A549 (cell line): ENCODE measurements at regions not wholly inside any gene's neighbourhood (a gene's known extent, or its start where the extent isn't known, plus 50 kb on each side); places are given as distances from the start of the nearest gene placed in this dataset.
"Not testable (repeated sequence)": the region's sequence is repeated elsewhere in the genome, so short reads cannot be mapped to it uniquely, and the experiment has no call there.

ENCODE experiments used
- ATAC-seq, 2 experiments: fragments of 200-7000 bp in 1 of 2; fragments of >200 bp in 1 of 2; cut with Nextera tagmentation in 1 of 2; cut with Tn5 transposase in 1 of 2; 3 replicates each; pipeline versions ENCODE4 v1.8.0 to v1.9.1; 2018 to 2020; ENCODE audit warnings: mild to moderate bottlenecking in 1 of 2, moderate library complexity in 1 of 2
- CTCF ChIA-PET: fragments of 300-600 bp; sonication (Branson Sonifier 250); formaldehyde crosslinking; extraction: SDS; loops from one replicate; lab custom pipeline; 2021; ENCODE audit warnings: antibody characterized with exemption, inconsistent platforms; lab: Yijun Ruan, JAX
- POLR2A ChIA-PET: fragments of 350-600 bp; formaldehyde crosslinking; extraction: SDS; loops from one replicate; lab custom pipeline; 2021; ENCODE audit warnings: antibody characterized with exemption, inconsistent platforms; lab: Yijun Ruan, JAX
- DNase-seq, 2 experiments: peaks; one replicate each; pipeline versions ENCODE4 v3.0.0 to v3.0.0-alpha.2; 2011 to 2016; ENCODE audit warnings: low read depth in 1 of 2, low spot score in 1 of 2
- FAIRE-seq: peaks from 2 replicates; lab custom pipeline; 2011; peaks lifted over from hg19 to GRCh38; lab: Jason Lieb, UNC
- H3K27ac ChIP-seq, 2 experiments: fragments of >200 bp; sonication (Bioruptor Twin); formaldehyde crosslinking; 3 replicates each; pipeline ENCODE4 v1.5.1; 2016 to 2017
- H3K4me1 ChIP-seq: fragments of >200 bp; sonication (Bioruptor Twin); formaldehyde crosslinking; 3 replicates; pipeline ENCODE4 v1.6.1; 2016
- H3K4me2 ChIP-seq: fragments of >200 bp; sonication (Bioruptor Twin); formaldehyde crosslinking; 3 replicates; pipeline ENCODE4 v1.6.1; 2016
- H3K4me3 ChIP-seq: fragments of >200 bp; sonication (Bioruptor Twin); formaldehyde crosslinking; 3 replicates; pipeline ENCODE4 v1.5.1; 2016
- H3K9me3 ChIP-seq: fragments of >200 bp; sonication (Bioruptor Twin); formaldehyde crosslinking; 3 replicates; pipeline ENCODE4 v1.6.1; 2016
- BCL3 ChIP-seq: fragments of >200 bp; sonication (Bioruptor Twin); formaldehyde crosslinking; IDR thresholded peaks from 3 replicates; pipeline ENCODE4 v1.6.1; 2016
- CBX8 ChIP-seq: fragments of 200-600 bp; sonication (generic); IDR thresholded peaks from 2 replicates; pipeline ENCODE4 v1.6.1; 2016
- EHMT2 ChIP-seq: fragments of 200-600 bp; sonication (generic); IDR thresholded peaks from 2 replicates; pipeline ENCODE4 v1.6.1; 2016; ENCODE audit warnings: antibody characterized with exemption, low read depth, mild to moderate bottlenecking, moderate library complexity
- ESRRA ChIP-seq: fragments of 150-350 bp; IDR thresholded peaks from 2 replicates; pipeline ENCODE4 v1.6.1; 2014; ENCODE audit warnings: mild to moderate bottlenecking, low read length, borderline replicate concordance
- GATA3 ChIP-seq: IDR thresholded peaks from 2 replicates; pipeline ENCODE4 v1.6.1; 2012; ENCODE audit warnings: borderline replicate concordance
- HEYL ChIP-seq: fragments of 250-450 bp; sonication (Bioruptor Pico); IDR thresholded peaks from 2 replicates; pipeline ENCODE4 v1.8.0; 2021; ENCODE audit warnings: mild to moderate bottlenecking, moderate library complexity
- HOXB5 ChIP-seq: fragments of 250-450 bp; sonication (Bioruptor Pico); IDR thresholded peaks from 2 replicates; pipeline ENCODE4 v1.5.0; 2020; ENCODE audit warnings: mild to moderate bottlenecking, moderate library complexity
- JUN ChIP-seq, 2 experiments: fragments of >200 bp; sonication (Bioruptor Twin); formaldehyde crosslinking; IDR thresholded peaks; 2 replicates in 1 of 2; 3 replicates in 1 of 2; pipeline ENCODE4 v1.6.1; 2016 to 2017
- JUNB ChIP-seq: fragments of >200 bp; sonication (Bioruptor Twin); formaldehyde crosslinking; IDR thresholded peaks from 2 replicates; pipeline ENCODE4 v1.6.1; 2016
- KDM1A ChIP-seq: fragments of 200-600 bp; sonication (generic); IDR thresholded peaks from 2 replicates; pipeline ENCODE4 v1.6.1; 2016; ENCODE audit warnings: low read depth, mild to moderate bottlenecking
- KDM5A ChIP-seq: fragments of 200-600 bp; sonication (generic); IDR thresholded peaks from 2 replicates; pipeline ENCODE4 v1.6.1; 2016; ENCODE audit warnings: antibody characterized with exemption, mild to moderate bottlenecking
- MAX ChIP-seq: IDR thresholded peaks from 2 replicates; pipeline ENCODE4 v1.6.1; 2012
- MAZ ChIP-seq: fragments of 150-350 bp; IDR thresholded peaks from 2 replicates; pipeline ENCODE4 v1.6.1; 2014; ENCODE audit warnings: antibody characterized with exemption, low read depth, low read length, borderline replicate concordance
- NFE2L2 ChIP-seq: fragments of 150-350 bp; conservative IDR thresholded peaks from 2 replicates; pipeline ENCODE4 v1.6.1; 2014; ENCODE audit warnings: low read length
- NR3C1 ChIP-seq: fragments of >200 bp; sonication (Bioruptor Twin); formaldehyde crosslinking; IDR thresholded peaks from 3 replicates; pipeline ENCODE4 v1.6.1; 2017
- PHF8 ChIP-seq: fragments of 200-600 bp; sonication (generic); IDR thresholded peaks from 2 replicates; pipeline ENCODE4 v1.6.1; 2016; ENCODE audit warnings: low read depth, mild to moderate bottlenecking, antibody characterized with exemption, moderate library complexity, borderline replicate concordance
- RARB ChIP-seq: fragments of 250-450 bp; sonication (Bioruptor Pico); IDR thresholded peaks from 2 replicates; pipeline ENCODE4 v1.8.0; 2021; ENCODE audit warnings: mild to moderate bottlenecking, moderate library complexity
- RNF2 ChIP-seq: fragments of 200-600 bp; sonication (generic); IDR thresholded peaks from 2 replicates; pipeline ENCODE4 v1.6.1; 2016; ENCODE audit warnings: low read depth, mild to moderate bottlenecking, antibody characterized with exemption, moderate library complexity, borderline replicate concordance
- TP53 ChIP-seq: fragments of 250-450 bp; sonication (Bioruptor Pico); IDR thresholded peaks from 2 replicates; pipeline ENCODE4 v1.5.0; 2021; ENCODE audit warnings: mild to moderate bottlenecking, moderate library complexity
- ZC3H11A ChIP-seq: fragments of 450-650 bp; IDR thresholded peaks from 2 replicates; pipeline ENCODE4 v1.6.1; 2014; ENCODE audit warnings: antibody characterized with exemption, mild to moderate bottlenecking
- ZNF302 ChIP-seq: fragments of 250-450 bp; sonication (Bioruptor Pico); IDR thresholded peaks from 2 replicates; pipeline ENCODE4 v1.9.0; 2021; ENCODE audit warnings: inconsistent platforms, mild to moderate bottlenecking, moderate library complexity
- WGBS: methylation state at CpG from one replicate; pipeline ENCODE4 v1.1.6; 2017; ENCODE audit errors: missing lambda C conversion rate; 5-methylcytosine and 5-hydroxymethylcytosine counted together
- TF ChIP-seq, protein P1 (sequence below): IDR thresholded peaks from 2 replicates; pipeline ENCODE4 v1.6.1; 2012
- TF ChIP-seq, protein P2 (sequence below): fragments of >200 bp; sonication (Bioruptor Twin); formaldehyde crosslinking; IDR thresholded peaks from 2 replicates; pipeline ENCODE4 v1.6.1; 2016
- TF ChIP-seq, protein P3 (sequence below): fragments of 450-650 bp; IDR thresholded peaks from 2 replicates; pipeline ENCODE4 v1.6.1; 2014; ENCODE audit warnings: antibody characterized with exemption
- TF ChIP-seq, protein P4 (sequence below): fragments of 250-450 bp; sonication (Bioruptor Pico); IDR thresholded peaks from 2 replicates; pipeline ENCODE4 v1.5.0; 2020; ENCODE audit warnings: low read depth, mild to moderate bottlenecking, moderate library complexity

DNA sequence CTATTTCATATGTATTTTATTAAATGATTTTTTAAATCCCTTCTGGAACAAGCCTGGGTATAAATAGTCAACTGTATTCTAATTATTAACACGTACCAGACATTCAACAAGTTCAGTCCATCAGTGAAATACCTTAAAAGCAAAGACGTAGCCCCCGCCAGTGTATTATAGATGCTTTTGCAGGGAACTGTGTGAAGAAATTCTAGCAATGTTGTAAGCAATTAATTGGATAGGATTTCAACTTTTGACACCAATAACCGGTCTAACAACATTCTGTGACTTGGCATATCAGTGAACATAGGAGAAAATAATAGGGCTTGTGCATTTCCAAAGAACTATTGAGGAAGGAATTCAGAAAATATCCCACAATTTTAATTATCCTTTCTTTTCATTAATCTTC lies 67.2 kb upstream of the TGFBR2 start:
- WGBS, result 67% methylated on average over 4 of the region's 4 CpGs
- FAIRE-seq (no peak), ATAC-seq (no peak), DNase-seq (no peak)
- Histone ChIP-seq H3K9me3 (no peaks in the 10 kb centered on the region; the same call in 2 of the 3 replicates), H3K27ac (peak overlapping the region in 1 of 2 experiments; percentile 73; a peak in 3 of 6 replicates), H3K4me1 (peaks cover 15% of the 10 kb centered on the region), H3K4me2 (peak overlapping the region; percentile 41), H3K4me3 (no peak overlapping the region)
- POLR2A ChIA-PET, result no interaction called here
- TF ChIP-seq MAX (no peak), BCL3 (no peak), ZNF302 (CRISPR knock-in tag) (no peak), TP53 (no peak), EHMT2 (no peak), PHF8 (no peak), RNF2 (no peak), RARB (CRISPR knock-in tag) (no peak)
- TF ChIP-seq, protein P1, sequence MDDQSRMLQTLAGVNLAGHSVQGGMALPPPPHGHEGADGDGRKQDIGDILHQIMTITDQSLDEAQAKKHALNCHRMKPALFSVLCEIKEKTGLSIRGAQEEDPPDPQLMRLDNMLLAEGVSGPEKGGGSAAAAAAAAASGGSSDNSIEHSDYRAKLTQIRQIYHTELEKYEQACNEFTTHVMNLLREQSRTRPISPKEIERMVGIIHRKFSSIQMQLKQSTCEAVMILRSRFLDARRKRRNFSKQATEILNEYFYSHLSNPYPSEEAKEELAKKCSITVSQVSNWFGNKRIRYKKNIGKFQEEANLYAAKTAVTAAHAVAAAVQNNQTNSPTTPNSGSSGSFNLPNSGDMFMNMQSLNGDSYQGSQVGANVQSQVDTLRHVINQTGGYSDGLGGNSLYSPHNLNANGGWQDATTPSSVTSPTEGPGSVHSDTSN, result no peak
- TF ChIP-seq, protein P2, sequence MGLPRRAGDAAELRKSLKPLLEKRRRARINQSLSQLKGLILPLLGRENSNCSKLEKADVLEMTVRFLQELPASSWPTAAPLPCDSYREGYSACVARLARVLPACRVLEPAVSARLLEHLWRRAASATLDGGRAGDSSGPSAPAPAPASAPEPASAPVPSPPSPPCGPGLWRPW, result no peak
- TF ChIP-seq, protein P3, sequence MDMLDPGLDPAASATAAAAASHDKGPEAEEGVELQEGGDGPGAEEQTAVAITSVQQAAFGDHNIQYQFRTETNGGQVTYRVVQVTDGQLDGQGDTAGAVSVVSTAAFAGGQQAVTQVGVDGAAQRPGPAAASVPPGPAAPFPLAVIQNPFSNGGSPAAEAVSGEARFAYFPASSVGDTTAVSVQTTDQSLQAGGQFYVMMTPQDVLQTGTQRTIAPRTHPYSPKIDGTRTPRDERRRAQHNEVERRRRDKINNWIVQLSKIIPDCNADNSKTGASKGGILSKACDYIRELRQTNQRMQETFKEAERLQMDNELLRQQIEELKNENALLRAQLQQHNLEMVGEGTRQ, result no peak
- CTCF ChIA-PET, result no interaction called here

DNA sequence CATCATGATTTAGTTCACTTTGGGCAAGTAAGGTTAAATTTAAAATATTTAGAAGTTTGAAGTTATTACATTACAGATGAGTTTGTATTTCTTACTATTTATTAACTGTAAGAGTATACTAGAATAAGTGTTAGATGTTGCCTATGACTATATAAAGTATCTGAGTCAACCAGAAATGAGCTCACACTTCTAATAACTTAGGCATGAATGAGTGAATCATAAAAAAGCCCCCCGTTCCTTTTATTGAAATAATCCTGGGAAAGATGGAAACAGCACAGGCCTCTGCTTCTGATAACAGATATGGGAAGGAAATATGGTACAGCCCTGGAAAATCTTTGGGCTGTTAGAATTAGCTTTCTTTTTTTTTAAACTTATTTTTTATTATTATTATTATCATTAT lies 66.6 kb upstream of the TGFBR2 start:
- TF ChIP-seq NFE2L2, result no peak
- TF ChIP-seq ZNF302 (CRISPR knock-in tag), result no peak
- no peak for TF ChIP-seq JUNB
- no peak for TF ChIP-seq ZC3H11A
- no peak for TF ChIP-seq KDM5A
- no peak for TF ChIP-seq HOXB5 (CRISPR knock-in tag)
- no peak for TF ChIP-seq MAZ
- TF ChIP-seq PHF8, result no peak
- TF ChIP-seq JUN (IDR thresholded peaks at IDR 0.05), result no peak
- no peak for TF ChIP-seq HEYL (CRISPR knock-in tag)
- TF ChIP-seq KDM1A, result no peak
- TF ChIP-seq, protein P4, sequence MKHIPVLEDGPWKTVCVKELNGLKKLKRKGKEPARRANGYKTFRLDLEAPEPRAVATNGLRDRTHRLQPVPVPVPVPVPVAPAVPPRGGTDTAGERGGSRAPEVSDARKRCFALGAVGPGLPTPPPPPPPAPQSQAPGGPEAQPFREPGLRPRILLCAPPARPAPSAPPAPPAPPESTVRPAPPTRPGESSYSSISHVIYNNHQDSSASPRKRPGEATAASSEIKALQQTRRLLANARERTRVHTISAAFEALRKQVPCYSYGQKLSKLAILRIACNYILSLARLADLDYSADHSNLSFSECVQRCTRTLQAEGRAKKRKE (CRISPR knock-in tag), result no peak
- TF ChIP-seq CBX8, result no peak
- no peak for TF ChIP-seq GATA3
- TF ChIP-seq ESRRA, result no peak
- no peak for TF ChIP-seq NR3C1
- Histone ChIP-seq H3K4me2 (no peak overlapping the region), H3K9me3 (no peaks in the 10 kb centered on the region; the same call in 2 of the 3 replicates), H3K27ac (no peak overlapping the region; a peak in 1 of 6 replicates), H3K4me3 (no peak overlapping the region), H3K4me1 (peaks cover 21% of the 10 kb centered on the region)
- FAIRE-seq (no peak), ATAC-seq (no peak), DNase-seq (peak in 1 of 2 experiments; percentile 8)
- CTCF ChIA-PET, result no interaction called here
- POLR2A ChIA-PET, result no interaction called here
- WGBS, result 47% methylated on average over 1 of the region's 1 CpG

- not testable (repeated sequence) for FAIRE-seq
Observed at GRCh38 chr3:30541156-30541555, 65.2 kb upstream of the TGFBR2 start.

More at GRCh38 chr3:30541156-30541555, 65.2 kb upstream of the TGFBR2 start:
- H3K4me1 ChIP-seq, result peaks cover 27% of the 10 kb centered on the region
- ATAC-seq, H3K4me2 ChIP-seq, H3K9me3 ChIP-seq, H3K4me3 ChIP-seq, CTCF ChIA-PET, H3K27ac ChIP-seq, POLR2A ChIA-PET, DNase-seq: not testable (repeated sequence)
